CD4-positive, alpha-beta T cell (primary cell): ENCODE measurements at regions not wholly inside any gene's neighbourhood (a gene's known extent, or its start where the extent isn't known, plus 50 kb on each side); places are given as distances from the start of the nearest gene placed in this dataset.

Experiments
- ATAC-seq: fragments of 200-7000 bp; cut with Tn5 transposase; one replicate; pipeline ENCODE4 v1.10.0; 2022; ENCODE audit warnings: mild to moderate bottlenecking; ENCODE audit not compliant: poor library complexity
- CTCF ChIA-PET: fragments of 350-600 bp; sonication (Branson Sonifier 250); formaldehyde crosslinking; loops from one replicate; lab custom pipeline; 2021; ENCODE audit warnings: antibody characterized with exemption, inconsistent platforms; lab: Charles Lee
- POLR2A ChIA-PET: fragments of 350-600 bp; sonication (Branson Sonifier 250); formaldehyde crosslinking; loops from one replicate; lab custom pipeline; 2021; ENCODE audit warnings: antibody characterized with exemption, inconsistent platforms; lab: Charles Lee
- DNase-seq, 14 experiments: peaks; one replicate each; pipeline ENCODE4 v3.0.0-alpha.2; 2013 to 2020; ENCODE audit warnings: mixed read lengths in 2 of 14
- H3K27ac ChIP-seq, 2 donors: one replicate each; pipeline versions ENCODE4 v1.5.1 to v1.7.0; 2013; ENCODE audit warnings: low read length in 2 of 2, low read depth in 1 of 2, mild to moderate bottlenecking in 1 of 2
- H3K27me3 ChIP-seq, 2 experiments: 1 replicate in 1 of 2; 2 replicates in 1 of 2; pipeline versions ENCODE4 v1.6.1 to v1.7.0; 2013; ENCODE audit warnings: low read length in 2 of 2, control low read depth in 1 of 2, mild to moderate bottlenecking in 1 of 2, moderate library complexity in 1 of 2; ENCODE audit not compliant: insufficient read depth in 2 of 2, control insufficient read depth in 1 of 2
- H3K36me3 ChIP-seq: one replicate; pipeline ENCODE4 v1.6.1; 2013; ENCODE audit warnings: low read length, control low read depth; ENCODE audit not compliant: insufficient read depth
- H3K4me1 ChIP-seq: one replicate; pipeline ENCODE4 v1.6.1; 2013; ENCODE audit warnings: low read length, control low read depth; ENCODE audit not compliant: insufficient read depth
- H3K4me3 ChIP-seq: one replicate; pipeline ENCODE4 v1.5.1; 2013; ENCODE audit warnings: mild to moderate bottlenecking, low read length, moderate library complexity
- H3K9me3 ChIP-seq, 2 experiments: 1 replicate in 1 of 2; 2 replicates in 1 of 2; pipeline versions ENCODE4 v1.6.1 to v1.7.0; 2013; ENCODE audit warnings: low read length in 2 of 2, mild to moderate bottlenecking in 2 of 2, control low read depth in 1 of 2, moderate library complexity in 1 of 2; ENCODE audit not compliant: control insufficient read depth in 1 of 2, insufficient read depth in 1 of 2
- H3K27ac Mint-ChIP-seq: one replicate; pipeline ENCODE4 v1.8.0; 2020; ENCODE audit warnings: mixed read lengths
- H3K27me3 Mint-ChIP-seq: one replicate; pipeline ENCODE4 v1.8.0; 2021; ENCODE audit warnings: mixed read lengths
- H3K36me3 Mint-ChIP-seq: one replicate; pipeline ENCODE4 v1.8.0; 2021; ENCODE audit warnings: low read depth, mixed read lengths
- H3K4me1 Mint-ChIP-seq: one replicate; pipeline ENCODE4 v1.8.0; 2021; ENCODE audit warnings: low read depth, mixed read lengths
- H3K4me3 Mint-ChIP-seq: one replicate; pipeline ENCODE4 v1.8.0; 2020; ENCODE audit warnings: mild to moderate bottlenecking, mixed read lengths
- H3K9me3 Mint-ChIP-seq: one replicate; pipeline ENCODE4 v1.8.0; 2020; ENCODE audit warnings: mixed read lengths
- CTCF ChIP-seq: fragments of 200-600 bp; IDR thresholded peaks from one replicate; pipeline ENCODE4 v1.8.0; 2022; ENCODE audit warnings: antibody characterized with exemption, mild to moderate bottlenecking
- intact Hi-C, 2 experiments: fragments of 100-400 bp; cut with DNase I in 1 of 2; cut with micrococcal nuclease in 1 of 2; formaldehyde crosslinking; loops; one replicate each; pipeline versions ENCODE4 v1.15.1 to v1.9.0; 2023 to 2025; cut with DNase I, micrococcal nuclease

- no peak for TF ChIP-seq CTCF
- H3K36me3 Mint-ChIP-seq, result no peaks in the 10 kb centered on the region
- H3K4me3 Mint-ChIP-seq, result no peak overlapping the region
- H3K4me1 ChIP-seq, result peaks cover under 1% of the 10 kb centered on the region
- intact Hi-C loops, result no loop called here
- no peaks in the 10 kb centered on the region for H3K36me3 ChIP-seq
- H3K27ac ChIP-seq, result no peak overlapping the region
- no peaks in the 10 kb centered on the region for H3K27me3 Mint-ChIP-seq
- no peaks in the 10 kb centered on the region for H3K9me3 ChIP-seq
- H3K4me3 ChIP-seq, result no peak overlapping the region
- H3K27me3 ChIP-seq, result no peaks in the 10 kb centered on the region
- no peaks in the 10 kb centered on the region for H3K9me3 Mint-ChIP-seq
- no peak overlapping the region for H3K27ac Mint-ChIP-seq
- H3K4me1 Mint-ChIP-seq, result peaks cover 31% of the 10 kb centered on the region
- no peak for DNase-seq
- ATAC-seq, result no peak
- ChIA-PET CTCF (interaction anchor here (0.9 kb wide), 1 partner anchor 58 kb away, joined by 3 read pairs; no protein-coding TSS in a partner anchor), POLR2A (interaction anchor here (1.7 to 2.0 kb wide), 2 partner anchors 16 to 54 kb away, joined by 4 to 6 read pairs; no protein-coding TSS in a partner anchor)
These were observed 1028.7 kb downstream of the BCL11B start for GRCh38 chr14:98243332-98243731.

- TF ChIP-seq CTCF, result no peak
- H3K4me1 ChIP-seq, result no peaks in the 10 kb centered on the region
- CTCF ChIA-PET, result no interaction called here
- Mint-ChIP-seq H3K36me3 (no peaks in the 10 kb centered on the region), H3K4me3 (no peak overlapping the region), H3K27me3 (no peaks in the 10 kb centered on the region), H3K27ac (no peak overlapping the region), H3K9me3 (no peaks in the 10 kb centered on the region), H3K4me1 (peaks cover 27% of the 10 kb centered on the region)
- no peaks in the 10 kb centered on the region for H3K9me3 ChIP-seq
- no peak overlapping the region for H3K4me3 ChIP-seq
- no peak overlapping the region for H3K27ac ChIP-seq
- no peaks in the 10 kb centered on the region for H3K36me3 ChIP-seq
- POLR2A ChIA-PET, result interaction anchor here (1.7 to 2.0 kb wide), 2 partner anchors 17 to 55 kb away, joined by 4 to 6 read pairs; no protein-coding TSS in a partner anchor
- no peaks in the 10 kb centered on the region for H3K27me3 ChIP-seq
- intact Hi-C loops, result no loop called here
- no peak for DNase-seq
- no peak for ATAC-seq
These were observed 1027.6 kb downstream of the BCL11B start for GRCh38 chr14:98244162-98244948.

- ATAC-seq (no peak), DNase-seq (no peak)
- ChIA-PET POLR2A (interaction anchor here (1.2 to 2.0 kb wide), 3 partner anchors 11 to 18 kb away, joined by 3 to 6 read pairs (median 3); no protein-coding TSS in a partner anchor), CTCF (interaction anchor here (1.2 kb wide), 1 partner anchor 10 kb away, joined by 3 read pairs; no protein-coding TSS in a partner anchor)
- Histone ChIP-seq H3K27ac (no peak overlapping the region), H3K4me1 (no peaks in the 10 kb centered on the region), H3K27me3 (no peaks in the 10 kb centered on the region), H3K36me3 (no peaks in the 10 kb centered on the region), H3K4me3 (no peak overlapping the region), H3K9me3 (no peaks in the 10 kb centered on the region)
- intact Hi-C loops, result no loop called here
- H3K4me3 Mint-ChIP-seq, result no peak overlapping the region
- no peaks in the 10 kb centered on the region for H3K36me3 Mint-ChIP-seq
- H3K9me3 Mint-ChIP-seq, result no peaks in the 10 kb centered on the region
- no peak for TF ChIP-seq CTCF
- peaks cover 27% of the 10 kb centered on the region for H3K4me1 Mint-ChIP-seq
- H3K27me3 Mint-ChIP-seq, result no peaks in the 10 kb centered on the region
- H3K27ac Mint-ChIP-seq, result no peak overlapping the region
These were observed 1026.9 kb downstream of the BCL11B start for GRCh38 chr14:98244966-98245569.
